Activated T-cell treated with anti-CD3 and anti-CD28 coated beads, Interleukin-2, amount 50 U/mL, for 72 hours (primary cell): ENCODE measurements at regions not wholly inside any gene's neighbourhood (a gene's known extent, or its start where the extent isn't known, plus 50 kb on each side); places are given as distances from the start of the nearest gene placed in this dataset.
"Not testable (repeated sequence)": the region's sequence is repeated elsewhere in the genome, so short reads cannot be mapped to it uniquely, and the experiment has no call there.

Experiments
- ATAC-seq, 2 donors: fragments of 150-1000 bp; cut with Tn5 transposase; replicated peaks in 1 of 2; 2 replicates each; pipeline ENCODE4 v1.10.0; 2021; ENCODE audit warnings: moderate library complexity in 2 of 2, mild to moderate bottlenecking in 1 of 2
- DNase-seq, 2 donors: peaks; one replicate each; pipeline ENCODE4 v3.0.0; 2021 to 2022; ENCODE audit warnings: mixed read lengths in 1 of 2
- H3K27ac Mint-ChIP-seq: one replicate; pipeline ENCODE4 v1.8.0; 2022; ENCODE audit warnings: mild to moderate bottlenecking, moderate library complexity, mixed read lengths
- H3K27me3 Mint-ChIP-seq: one replicate; pipeline ENCODE4 v1.8.0; 2022; ENCODE audit warnings: low read depth, mixed read lengths
- H3K36me3 Mint-ChIP-seq, 2 donors: one replicate each; pipeline ENCODE4 v1.8.0; 2022; ENCODE audit warnings: mixed read lengths in 2 of 2, mild to moderate bottlenecking in 1 of 2; ENCODE audit not compliant: insufficient read depth in 2 of 2
- H3K4me1 Mint-ChIP-seq: one replicate; pipeline ENCODE4 v1.8.0; 2022; ENCODE audit warnings: low read depth, mixed read lengths
- H3K4me3 Mint-ChIP-seq, 2 donors: one replicate each; pipeline ENCODE4 v1.8.0; 2022; ENCODE audit warnings: mild to moderate bottlenecking in 2 of 2, mixed read lengths in 2 of 2, moderate library complexity in 2 of 2
- H3K9me3 Mint-ChIP-seq, 2 donors: one replicate each; pipeline ENCODE4 v1.8.0; 2022; ENCODE audit warnings: mixed read lengths in 2 of 2

DNA sequence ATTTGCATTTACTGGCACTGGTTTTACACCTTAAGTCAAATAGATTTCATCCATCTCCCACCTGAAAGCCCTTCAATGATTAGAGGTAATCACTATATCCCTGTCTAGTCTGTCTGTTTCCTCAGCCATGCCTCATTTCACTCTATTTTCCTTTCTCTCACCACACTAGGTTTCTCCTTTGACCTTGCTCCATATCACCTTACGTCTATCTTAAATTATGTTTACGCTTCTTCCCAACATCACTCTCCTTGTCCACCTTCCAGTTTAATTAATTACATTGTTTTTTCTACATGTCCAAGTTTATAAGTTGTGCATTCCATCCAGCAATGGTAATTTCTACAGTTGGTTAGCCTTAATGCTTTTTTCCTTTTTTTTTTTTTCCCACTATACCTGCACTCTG is 396.7 kb upstream of the PDZRN3 start:
- H3K9me3 Mint-ChIP-seq = peaks cover 2 to 4% of the 10 kb centered on the region in 2 donors
- H3K27ac Mint-ChIP-seq = no peak overlapping the region
- no peak for ATAC-seq
- H3K4me3 Mint-ChIP-seq = no peak overlapping the region
- no peaks in the 10 kb centered on the region for H3K27me3 Mint-ChIP-seq
- no peak for DNase-seq
- no peaks in the 10 kb centered on the region for H3K4me1 Mint-ChIP-seq
- H3K36me3 Mint-ChIP-seq = peaks cover 0 to 1% of the 10 kb centered on the region in 2 donors

DNA sequence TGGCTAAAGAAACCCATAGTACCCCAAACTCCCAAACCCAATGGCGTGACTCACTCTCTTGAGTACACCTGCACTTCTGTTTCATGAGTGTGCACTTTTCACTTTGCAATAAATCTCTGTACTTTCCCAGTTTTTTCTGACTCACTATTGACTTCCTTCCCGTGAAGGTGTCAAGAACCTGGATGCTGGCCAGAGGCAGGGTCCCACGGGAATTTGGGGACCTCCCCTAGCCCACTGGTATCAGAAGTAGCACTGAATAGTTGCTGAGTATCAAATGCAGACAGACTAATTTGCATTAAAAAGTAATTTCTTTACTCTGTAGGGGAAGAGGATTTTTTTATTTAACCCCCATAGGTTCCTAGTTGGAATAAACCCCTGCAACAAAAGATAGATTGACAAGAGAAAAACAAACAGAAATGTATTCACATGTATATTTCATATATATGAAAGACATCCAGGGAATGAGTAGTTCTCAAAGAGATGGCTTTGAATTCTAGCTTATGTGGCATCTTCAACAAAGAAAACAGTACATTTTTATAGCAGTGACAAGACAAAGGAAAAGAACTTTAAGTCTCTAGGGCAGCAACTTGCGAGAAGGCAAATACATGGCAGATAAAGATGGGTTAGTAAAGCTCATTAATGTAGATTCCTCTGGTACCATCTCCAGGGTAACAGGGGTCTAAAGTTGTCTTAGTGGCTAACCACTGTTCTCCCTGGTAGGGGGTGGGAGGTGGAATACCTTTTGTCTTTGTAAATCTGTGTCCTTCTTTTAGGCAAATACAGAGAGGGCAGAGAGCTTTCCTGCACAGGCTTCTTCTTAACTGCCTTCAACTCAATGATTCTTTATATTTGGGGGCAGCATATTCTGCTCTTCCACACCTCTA is 385.5 kb upstream of the PDZRN3 start:
- Mint-ChIP-seq H3K4me1 (no peaks in the 10 kb centered on the region), H3K4me3 (no peak overlapping the region), H3K27me3 (no peaks in the 10 kb centered on the region), H3K9me3 (peaks cover 3 to 6% of the 10 kb centered on the region in 2 donors), H3K36me3 (no peaks in the 10 kb centered on the region), H3K27ac (no peak overlapping the region)
- DNase-seq = no peak
- no peak for ATAC-seq

DNA sequence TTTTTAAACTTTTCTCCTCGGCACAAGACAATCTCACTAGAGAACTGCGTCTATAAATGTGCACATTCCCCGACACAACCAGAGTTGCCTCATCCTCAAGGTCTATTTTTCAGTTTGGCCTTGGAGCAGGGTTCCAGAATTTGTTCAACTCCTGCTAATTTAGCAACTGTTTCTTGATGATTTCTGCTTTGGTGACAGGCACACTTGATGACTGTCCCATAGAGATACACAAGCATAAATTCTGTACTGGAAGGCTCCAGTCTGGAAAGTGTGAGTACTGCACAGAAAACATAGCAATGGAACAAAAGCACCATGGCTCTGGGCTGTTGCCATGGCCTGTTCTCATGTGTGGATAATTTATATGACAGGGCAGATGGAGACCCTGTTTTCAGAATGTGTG is 379.6 kb upstream of the PDZRN3 start:
- Mint-ChIP-seq H3K4me3 (no peak overlapping the region), H3K9me3 (peaks cover 2 to 6% of the 10 kb centered on the region in 2 donors), H3K27ac (no peak overlapping the region), H3K36me3 (no peaks in the 10 kb centered on the region), H3K27me3 (no peaks in the 10 kb centered on the region), H3K4me1 (no peaks in the 10 kb centered on the region)
- ATAC-seq = no peak
- DNase-seq = no peak

DNA sequence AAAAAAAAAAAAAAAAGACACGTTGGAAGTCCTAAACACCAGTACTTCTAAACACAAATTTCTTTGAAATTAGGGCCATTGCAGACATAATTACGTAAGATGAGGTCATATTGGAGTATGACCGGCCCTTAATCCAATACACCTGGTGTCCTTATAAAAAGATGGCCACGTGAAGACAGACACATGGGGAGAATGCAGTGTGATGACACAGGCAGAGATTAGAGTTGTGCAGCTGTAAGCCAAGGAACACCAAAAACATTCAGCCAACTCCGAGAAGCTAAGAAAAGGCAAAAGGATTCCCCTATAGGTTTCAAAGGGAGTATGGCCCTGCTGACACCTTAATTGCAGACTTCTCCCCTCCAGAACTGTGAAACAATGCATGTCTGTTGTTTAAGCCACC is 379.0 kb upstream of the PDZRN3 start:
- Mint-ChIP-seq H3K27ac (no peak overlapping the region), H3K36me3 (no peaks in the 10 kb centered on the region), H3K27me3 (no peaks in the 10 kb centered on the region), H3K4me1 (no peaks in the 10 kb centered on the region), H3K4me3 (no peak overlapping the region), H3K9me3 (peaks cover 2 to 6% of the 10 kb centered on the region in 2 donors)
- DNase-seq (no peak), ATAC-seq (no peak)

DNA sequence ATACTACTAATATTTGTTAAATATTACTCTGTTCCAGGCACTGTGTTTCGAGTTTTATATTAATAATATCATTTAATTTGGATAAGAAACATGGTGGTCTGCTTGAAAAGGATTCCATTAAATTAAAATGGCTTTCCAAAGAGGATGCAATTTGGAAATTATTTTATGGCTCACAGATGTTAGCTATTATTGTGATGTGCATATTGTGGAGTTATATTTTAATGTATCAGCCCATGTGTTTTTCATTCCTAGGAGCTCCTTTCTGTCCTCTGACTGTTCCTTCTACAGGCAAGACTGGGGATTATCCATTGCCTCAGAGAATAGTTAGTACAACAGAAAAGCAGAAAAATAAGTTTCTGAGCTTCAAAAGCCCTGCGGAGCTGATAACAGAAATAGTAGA is 376.7 kb upstream of the PDZRN3 start:
- peaks cover 2 to 5% of the 10 kb centered on the region in 2 donors for H3K9me3 Mint-ChIP-seq
- no peak overlapping the region for H3K4me3 Mint-ChIP-seq
- H3K27me3 Mint-ChIP-seq = no peaks in the 10 kb centered on the region
- no peaks in the 10 kb centered on the region for H3K4me1 Mint-ChIP-seq
- ATAC-seq (no peak), DNase-seq (no peak)
- H3K36me3 Mint-ChIP-seq = no peaks in the 10 kb centered on the region
- no peak overlapping the region for H3K27ac Mint-ChIP-seq

DNA sequence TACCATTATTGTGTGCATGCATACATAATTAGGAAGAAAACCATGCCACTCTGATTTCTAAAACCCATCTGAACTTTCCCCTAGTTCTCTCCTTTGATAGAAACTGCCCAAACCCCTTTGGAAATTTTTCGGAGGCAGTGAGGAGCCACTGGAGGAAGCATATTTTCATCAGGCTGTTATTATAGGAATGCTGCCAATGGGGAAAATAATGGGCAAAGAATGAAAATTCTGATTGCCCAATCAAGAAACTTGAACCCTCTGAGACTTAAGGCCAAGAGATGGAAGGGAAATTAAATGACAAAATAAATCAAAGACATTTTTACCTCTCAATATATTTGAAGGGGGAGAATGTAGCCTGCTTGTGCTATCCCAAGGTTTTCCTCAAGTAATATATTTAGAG is 376.0 kb upstream of the PDZRN3 start:
- Mint-ChIP-seq H3K27me3 (no peaks in the 10 kb centered on the region), H3K4me1 (no peaks in the 10 kb centered on the region), H3K4me3 (no peak overlapping the region), H3K36me3 (no peaks in the 10 kb centered on the region), H3K27ac (no peak overlapping the region), H3K9me3 (peaks cover 2 to 3% of the 10 kb centered on the region in 2 donors)
- DNase-seq = no peak
- no peak for ATAC-seq

DNA sequence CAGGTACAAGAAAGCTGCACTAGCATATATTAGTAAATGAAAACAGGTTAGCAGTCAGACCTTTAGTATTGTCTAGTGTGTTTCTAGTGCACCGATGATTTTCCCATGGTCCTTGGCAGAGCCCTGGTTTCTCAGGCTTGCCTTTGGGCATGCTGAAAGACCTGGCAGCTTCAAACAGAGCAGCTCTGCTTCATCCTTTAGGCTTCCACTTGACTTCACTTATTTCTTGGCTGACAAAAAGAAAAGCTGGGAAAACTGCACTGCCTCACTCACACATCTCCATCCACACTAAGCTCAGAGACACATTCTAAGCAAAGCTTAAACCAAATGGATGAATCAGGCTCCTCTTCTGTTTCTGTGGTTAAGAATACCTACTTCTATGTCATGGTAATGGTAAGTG is 374.8 kb upstream of the PDZRN3 start:
- Mint-ChIP-seq H3K4me1 (no peaks in the 10 kb centered on the region), H3K9me3 (peaks cover 4% of the 10 kb centered on the region in 2 donors), H3K27me3 (no peaks in the 10 kb centered on the region), H3K27ac (no peak overlapping the region), H3K36me3 (no peaks in the 10 kb centered on the region), H3K4me3 (no peak overlapping the region)
- no peak for ATAC-seq
- no peak for DNase-seq

DNA sequence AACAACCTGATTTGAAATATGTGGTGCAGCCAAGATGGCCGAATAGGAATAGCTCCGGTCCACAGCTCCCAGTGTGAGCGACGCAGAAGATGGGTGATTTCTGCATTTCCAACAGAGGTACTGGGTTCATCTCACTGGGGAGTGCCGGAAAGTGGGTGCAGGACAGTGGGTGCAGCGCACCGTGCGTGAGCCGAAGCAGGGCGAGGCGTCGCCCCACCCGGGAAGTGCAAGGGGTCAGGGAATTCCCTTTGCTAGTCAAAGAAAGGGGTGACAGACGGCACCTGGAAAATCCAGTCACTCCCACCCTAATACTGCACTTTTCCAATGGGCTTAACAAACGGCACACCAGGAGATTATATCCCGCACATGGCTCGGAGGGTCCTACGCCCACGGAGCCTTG is 365.9 kb upstream of the PDZRN3 start:
- H3K4me3 Mint-ChIP-seq, H3K27me3 Mint-ChIP-seq, H3K27ac Mint-ChIP-seq, H3K36me3 Mint-ChIP-seq, H3K4me1 Mint-ChIP-seq, DNase-seq, ATAC-seq: not testable (repeated sequence)
- peaks cover 9 to 16% of the 10 kb centered on the region in 2 donors for H3K9me3 Mint-ChIP-seq

DNA sequence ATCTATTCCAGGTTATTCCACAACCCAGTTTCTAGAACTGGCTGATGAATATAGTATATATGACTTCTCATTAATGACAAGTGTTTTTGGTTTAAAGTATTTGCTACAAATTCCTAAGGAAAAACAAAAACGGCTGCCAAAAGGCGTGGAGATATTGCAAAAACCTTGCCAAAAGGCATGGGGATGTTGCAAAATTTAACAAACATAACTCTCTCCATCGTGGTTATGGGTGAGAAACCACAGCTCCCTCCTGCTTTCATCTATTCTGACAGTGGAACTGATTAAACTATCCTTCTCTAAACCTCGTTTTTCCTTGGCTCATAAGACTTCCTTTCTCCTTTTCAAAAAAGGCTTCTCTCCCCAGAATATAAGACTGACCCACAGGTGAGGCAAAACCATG is 342.0 kb upstream of the PDZRN3 start:
- no peak for ATAC-seq
- H3K27me3 Mint-ChIP-seq = no peaks in the 10 kb centered on the region
- H3K36me3 Mint-ChIP-seq = peaks cover 0 to 1% of the 10 kb centered on the region in 2 donors

DNA sequence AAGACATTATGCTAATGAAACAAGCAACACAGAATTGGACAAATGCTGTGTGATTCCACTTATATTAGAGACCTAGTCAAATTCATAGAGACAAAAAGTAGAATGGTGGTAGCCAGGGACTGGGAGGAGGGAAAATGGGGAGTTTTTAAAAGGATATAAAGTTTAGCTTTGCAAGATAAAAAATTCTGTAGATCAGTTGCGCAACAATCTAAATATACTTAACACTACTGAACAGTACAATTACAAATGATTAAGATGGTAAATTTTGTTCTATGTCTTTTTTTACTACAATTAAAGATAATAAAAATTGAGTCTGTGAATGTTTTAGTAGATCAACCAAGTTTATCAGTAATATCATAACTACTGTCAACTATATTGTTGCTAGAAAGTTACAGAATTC is 340.1 kb upstream of the PDZRN3 start:
- Mint-ChIP-seq H3K27ac (no peak overlapping the region), H3K9me3 (peaks cover 6 to 11% of the 10 kb centered on the region in 2 donors), H3K4me1 (no peaks in the 10 kb centered on the region), H3K27me3 (no peaks in the 10 kb centered on the region), H3K36me3 (peaks cover 0 to 1% of the 10 kb centered on the region in 2 donors), H3K4me3 (no peak overlapping the region)
- ATAC-seq (no peak), DNase-seq (no peak)

More for the DNA sequence above, 342.0 kb upstream of the PDZRN3 start:
- Mint-ChIP-seq H3K27ac (no peak overlapping the region), H3K4me3 (no peak overlapping the region), H3K9me3 (peaks cover 8 to 14% of the 10 kb centered on the region in 2 donors), H3K4me1 (no peaks in the 10 kb centered on the region)
- no peak for DNase-seq

DNA sequence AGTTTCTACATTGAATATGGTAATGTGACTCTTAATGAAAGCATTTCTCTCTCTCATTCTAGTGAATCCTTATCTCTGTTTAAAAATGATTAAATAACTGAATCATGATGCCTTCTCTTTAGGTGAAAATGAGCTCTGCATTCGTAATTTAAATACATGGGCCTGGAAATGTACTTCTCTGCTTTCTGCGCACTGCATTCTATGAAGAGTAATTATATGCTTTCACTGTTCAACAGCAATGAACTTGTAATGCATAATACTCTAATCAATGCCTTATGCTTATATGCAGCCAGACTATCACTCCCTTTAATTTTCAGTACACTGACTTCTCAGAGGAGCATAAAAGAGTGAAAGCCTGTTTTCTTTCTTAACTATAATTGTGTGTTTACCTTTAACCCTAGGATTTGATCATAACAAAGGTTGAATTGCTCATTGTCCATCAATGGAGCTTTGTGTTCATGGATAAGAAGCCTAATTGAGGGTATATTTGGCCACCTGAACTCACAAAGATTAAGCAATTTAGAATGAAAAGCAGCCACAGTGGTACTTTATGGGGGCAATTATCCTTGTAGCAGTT is 330.8 kb upstream of the PDZRN3 start:
- peaks cover 6 to 10% of the 10 kb centered on the region in 2 donors for H3K9me3 Mint-ChIP-seq
- DNase-seq (no peak), ATAC-seq (no peak)
- no peaks in the 10 kb centered on the region for H3K36me3 Mint-ChIP-seq
- no peaks in the 10 kb centered on the region for H3K4me1 Mint-ChIP-seq
- no peak overlapping the region for H3K4me3 Mint-ChIP-seq
- H3K27me3 Mint-ChIP-seq = no peaks in the 10 kb centered on the region
- H3K27ac Mint-ChIP-seq = peak overlapping the region; percentile 63

DNA sequence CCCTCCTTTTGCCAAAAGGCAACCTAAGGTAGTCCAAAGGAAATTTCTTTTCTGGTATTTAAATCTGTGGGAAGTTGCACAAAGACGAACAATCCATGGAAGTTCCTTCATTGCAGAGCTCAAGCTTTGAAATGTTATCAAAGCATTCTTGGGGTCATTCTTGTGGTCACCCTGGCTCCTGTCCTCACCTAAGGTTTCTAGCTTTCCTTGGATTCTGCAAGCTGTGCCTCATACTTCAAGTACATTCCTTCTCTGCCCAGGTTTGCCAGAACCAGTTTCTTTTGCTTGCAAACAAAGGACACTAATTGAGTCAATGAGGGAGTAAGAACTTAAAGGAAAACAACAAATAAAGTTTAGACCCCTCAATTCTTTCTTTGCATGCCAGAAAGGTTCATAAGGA is 329.8 kb upstream of the PDZRN3 start:
- no peak overlapping the region for H3K27ac Mint-ChIP-seq
- DNase-seq = no peak
- H3K27me3 Mint-ChIP-seq = no peaks in the 10 kb centered on the region
- H3K9me3 Mint-ChIP-seq = peaks cover 6 to 10% of the 10 kb centered on the region in 2 donors
- no peak overlapping the region for H3K4me3 Mint-ChIP-seq
- ATAC-seq = no peak
- H3K4me1 Mint-ChIP-seq = no peaks in the 10 kb centered on the region
- H3K36me3 Mint-ChIP-seq = no peaks in the 10 kb centered on the region

DNA sequence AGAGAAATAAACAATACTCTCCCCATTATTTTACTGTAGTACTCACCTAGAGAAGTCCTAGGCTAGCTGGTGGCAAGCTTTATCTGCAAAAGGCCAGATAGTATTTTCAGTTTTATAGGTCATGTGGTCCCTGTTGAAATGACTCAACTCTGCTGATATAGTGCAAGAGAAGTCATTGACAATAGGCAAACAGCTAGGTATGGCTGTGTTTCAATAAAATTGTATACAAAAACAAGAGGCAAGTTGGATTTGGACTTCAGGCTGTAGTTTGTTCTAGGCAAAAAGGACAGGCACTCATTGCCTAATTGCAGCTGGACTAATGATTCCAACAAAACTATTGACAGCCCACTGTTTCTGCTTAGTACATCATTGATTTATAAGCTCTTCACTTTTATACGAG is 328.0 kb upstream of the PDZRN3 start:
- ATAC-seq (no peak), DNase-seq (no peak)
- peaks cover 6 to 8% of the 10 kb centered on the region in 2 donors for H3K9me3 Mint-ChIP-seq
- no peak overlapping the region for H3K4me3 Mint-ChIP-seq
- H3K36me3 Mint-ChIP-seq = no peaks in the 10 kb centered on the region
- H3K27ac Mint-ChIP-seq = no peak overlapping the region
- H3K4me1 Mint-ChIP-seq = no peaks in the 10 kb centered on the region
- H3K27me3 Mint-ChIP-seq = no peaks in the 10 kb centered on the region
